ENCODE measurements at regions not wholly inside any gene's neighbourhood (a gene's known extent, or its start where the extent isn't known, plus 50 kb on each side); places are given as distances from the start of the nearest gene placed in this dataset.
A peak's percentile ranks its signal among the peaks of the same experiment; 100 is the strongest.
"Not testable (repeated sequence)": the region's sequence is repeated elsewhere in the genome, so short reads cannot be mapped to it uniquely, and the experiment has no call there.

DNA sequence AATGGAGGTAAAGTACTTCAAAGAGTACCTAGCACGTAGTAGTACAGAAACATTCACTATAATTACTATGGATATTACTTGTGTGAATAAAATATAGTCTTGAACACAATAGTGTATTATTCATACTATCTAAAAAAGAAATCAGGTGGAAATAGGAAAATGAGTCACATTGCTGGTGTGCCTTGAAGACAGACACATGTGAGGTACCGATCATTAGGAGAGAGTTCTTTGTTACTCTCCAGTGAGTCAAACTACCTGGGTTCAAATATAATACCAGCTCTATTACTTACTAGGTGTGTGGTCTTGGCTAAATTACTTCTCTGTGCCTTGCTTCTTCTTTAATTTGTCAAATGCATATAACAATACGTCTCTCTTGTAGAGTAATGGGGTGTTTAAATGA, 50.8 kb upstream of the BEND6 start:
- no peak for DNase-seq

GRCh38 chr6:56902641-56903464, 52.1 kb upstream of the BEND6 start:
- peak; percentile 30 for DNase-seq

DNA sequence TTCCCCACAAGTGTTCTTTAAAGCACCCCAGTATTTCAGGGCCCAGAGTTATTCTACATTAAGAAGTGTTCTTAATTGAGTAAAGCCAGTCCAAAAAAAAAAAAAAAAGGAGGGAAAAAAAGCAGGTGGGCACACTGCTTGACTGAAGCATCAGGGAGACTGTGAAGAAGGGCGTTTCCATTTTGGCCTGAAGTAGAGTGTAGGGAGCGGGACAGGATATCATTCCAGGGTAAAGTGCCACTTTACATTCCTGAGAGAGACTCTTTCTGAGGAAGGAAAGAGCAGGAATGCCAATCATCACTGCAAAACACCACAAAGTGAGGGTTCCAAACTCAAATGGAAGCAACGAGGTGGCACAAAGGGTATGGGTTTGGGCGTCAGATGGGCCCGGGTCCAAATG, 54.1 kb upstream of the BEND6 start:
- no peak for DNase-seq

DNA sequence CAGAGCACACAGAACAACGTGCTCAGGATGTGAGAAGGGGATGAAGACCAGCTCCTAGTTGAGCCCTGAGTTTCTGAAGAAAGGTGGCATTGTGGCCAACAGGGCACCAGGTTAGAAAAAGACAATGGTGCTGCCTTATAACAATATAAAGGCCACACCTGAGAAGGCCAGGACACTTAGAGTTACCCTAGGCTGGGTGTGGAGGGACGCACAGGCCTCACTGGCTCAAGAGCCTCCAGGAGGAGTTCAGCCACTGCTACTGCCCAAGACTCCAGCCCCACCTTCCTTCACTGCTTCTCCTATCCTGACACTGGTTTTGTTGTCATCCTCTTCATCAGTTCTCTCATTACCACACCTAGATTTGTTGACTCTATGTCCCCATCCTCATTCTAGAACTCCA, 55.2 kb upstream of the BEND6 start:
- no peak for DNase-seq

GRCh38 chr6:56899311-56899710, 55.6 kb upstream of the BEND6 start:
- no peak for DNase-seq

- no peak for DNase-seq
Measured at GRCh38 chr6:56897789-56898529, 56.9 kb upstream of the BEND6 start.

DNA sequence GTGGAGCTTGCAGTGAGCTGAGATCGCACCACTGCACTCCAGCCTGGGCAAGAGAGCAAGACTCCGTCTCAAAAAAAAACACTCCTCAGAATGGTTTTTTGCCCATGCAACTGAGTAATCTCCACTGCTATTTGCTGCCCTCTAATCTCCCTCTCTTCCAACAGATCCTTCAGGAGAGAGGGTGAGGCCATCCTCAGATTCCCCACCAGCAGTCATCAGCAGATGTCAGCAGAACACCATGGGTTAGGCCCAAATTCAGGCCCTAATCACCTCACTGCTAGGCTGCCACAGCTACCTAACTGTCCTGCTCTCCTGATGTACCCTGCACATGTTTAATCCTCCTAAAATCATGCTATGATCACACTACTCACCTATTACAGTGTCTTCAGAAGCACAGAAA, 63.2 kb upstream of the BEND6 start:
- no peak for DNase-seq

GRCh38 chr6:56890683-56891429, 64.1 kb upstream of the BEND6 start:
- DNase-seq = no peak

GRCh38 chr6:56890066-56890465, 64.8 kb upstream of the BEND6 start:
- no peak for DNase-seq

DNA sequence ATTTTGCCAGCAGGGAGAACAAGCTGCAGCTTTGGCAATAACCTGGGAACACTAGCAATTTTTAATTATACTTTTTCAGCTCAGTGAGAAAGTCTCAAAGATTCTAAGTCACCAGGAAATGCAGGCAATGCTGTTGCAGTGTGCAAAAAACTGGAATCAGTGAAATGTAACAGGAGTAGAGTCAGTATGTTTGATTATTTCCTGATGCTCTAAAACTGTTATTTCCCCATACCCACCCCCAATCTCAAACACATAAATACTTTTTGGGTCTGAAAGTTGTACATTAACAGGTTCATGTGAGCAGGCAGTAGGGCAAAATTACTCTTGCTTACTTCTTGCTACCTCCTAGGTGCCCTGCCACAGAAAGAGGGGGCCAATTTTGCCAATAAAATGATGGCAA, 65.4 kb upstream of the BEND6 start:
- DNase-seq = no peak

GRCh38 chr6:56888687-56889086, 66.2 kb upstream of the BEND6 start:
- DNase-seq = no peak

GRCh38 chr6:56887086-56887485, 67.8 kb upstream of the BEND6 start:
- no peak for DNase-seq

DNA sequence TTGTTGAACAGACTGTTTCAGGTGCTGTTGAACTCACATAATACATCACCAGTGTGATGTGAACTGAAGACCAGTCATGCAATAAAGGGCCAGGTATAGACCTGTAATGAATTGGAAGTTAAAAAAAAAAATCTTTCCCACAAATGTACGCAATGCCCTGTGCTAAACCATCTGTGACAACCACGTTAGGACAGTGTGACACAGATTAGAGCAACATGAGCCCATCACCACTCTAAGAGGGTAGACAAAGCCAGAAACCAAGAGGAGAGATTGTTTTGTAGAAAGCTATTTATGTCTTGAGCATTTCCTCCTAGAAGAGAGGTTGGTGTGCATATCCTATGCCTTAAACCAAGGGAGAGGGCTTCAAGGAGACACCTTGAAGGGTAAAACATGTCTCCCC, 77.0 kb upstream of the BEND6 start:
- no peak for DNase-seq

GRCh38 chr6:56875961-56876360, 78.9 kb upstream of the BEND6 start:
- no peak for DNase-seq

GRCh38 chr6:56875523-56875922, 79.4 kb upstream of the BEND6 start:
- DNase-seq = no peak

GRCh38 chr6:56874328-56874727, 80.6 kb upstream of the BEND6 start:
- DNase-seq = no peak

GRCh38 chr6:56870053-56870452, 84.9 kb upstream of the BEND6 start:
- DNase-seq = not testable (repeated sequence)

GRCh38 chr6:56869346-56869745, 85.6 kb upstream of the BEND6 start:
- DNase-seq = no peak

DNA sequence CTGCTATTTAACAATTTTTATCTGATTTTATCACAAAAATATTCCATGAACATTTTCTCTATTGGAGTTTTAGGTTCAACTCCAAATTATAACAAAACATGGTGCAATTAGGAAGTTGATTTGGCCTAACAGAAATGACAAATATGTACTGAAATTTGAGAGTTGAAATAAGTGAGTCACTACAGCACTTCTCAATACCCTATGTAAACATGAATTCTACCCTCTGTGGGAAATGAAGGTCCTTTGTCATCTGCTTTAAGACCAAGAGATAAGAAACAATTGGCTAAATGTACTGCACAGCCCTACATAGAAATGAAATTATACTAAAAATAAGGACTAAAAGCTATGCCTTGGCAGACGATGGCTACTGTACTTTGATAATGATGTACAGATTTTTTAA, 86.2 kb upstream of the BEND6 start:
- no peak for DNase-seq

DNA sequence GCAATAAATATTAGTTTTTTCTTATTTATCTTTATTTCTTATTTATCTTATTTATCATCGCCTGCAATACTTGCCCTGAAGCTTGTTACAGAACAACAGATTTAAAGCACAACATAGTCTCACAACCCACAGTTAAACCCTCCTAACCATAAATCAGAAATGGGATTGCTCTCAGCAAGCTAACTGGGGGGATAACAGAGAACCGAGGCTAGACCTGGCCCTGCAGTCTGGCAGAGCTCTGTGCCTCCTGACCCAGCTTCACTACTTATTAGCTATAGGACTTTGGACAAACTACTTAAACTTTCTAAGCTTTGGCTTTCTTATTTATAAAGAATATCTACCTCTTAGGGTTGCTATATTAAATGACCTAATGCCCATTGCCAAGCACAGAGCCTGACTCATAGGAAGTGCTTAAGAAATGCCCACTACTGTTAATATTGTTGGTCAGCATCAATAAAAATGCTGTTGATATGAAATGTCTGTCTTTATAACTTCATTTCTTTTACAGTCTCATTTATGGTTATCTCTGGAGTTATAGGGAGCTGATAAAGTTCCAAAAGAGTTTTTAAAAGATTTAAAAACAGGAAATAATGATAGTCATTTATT, 87.9 kb upstream of the BEND6 start:
- no peak for DNase-seq

DNA sequence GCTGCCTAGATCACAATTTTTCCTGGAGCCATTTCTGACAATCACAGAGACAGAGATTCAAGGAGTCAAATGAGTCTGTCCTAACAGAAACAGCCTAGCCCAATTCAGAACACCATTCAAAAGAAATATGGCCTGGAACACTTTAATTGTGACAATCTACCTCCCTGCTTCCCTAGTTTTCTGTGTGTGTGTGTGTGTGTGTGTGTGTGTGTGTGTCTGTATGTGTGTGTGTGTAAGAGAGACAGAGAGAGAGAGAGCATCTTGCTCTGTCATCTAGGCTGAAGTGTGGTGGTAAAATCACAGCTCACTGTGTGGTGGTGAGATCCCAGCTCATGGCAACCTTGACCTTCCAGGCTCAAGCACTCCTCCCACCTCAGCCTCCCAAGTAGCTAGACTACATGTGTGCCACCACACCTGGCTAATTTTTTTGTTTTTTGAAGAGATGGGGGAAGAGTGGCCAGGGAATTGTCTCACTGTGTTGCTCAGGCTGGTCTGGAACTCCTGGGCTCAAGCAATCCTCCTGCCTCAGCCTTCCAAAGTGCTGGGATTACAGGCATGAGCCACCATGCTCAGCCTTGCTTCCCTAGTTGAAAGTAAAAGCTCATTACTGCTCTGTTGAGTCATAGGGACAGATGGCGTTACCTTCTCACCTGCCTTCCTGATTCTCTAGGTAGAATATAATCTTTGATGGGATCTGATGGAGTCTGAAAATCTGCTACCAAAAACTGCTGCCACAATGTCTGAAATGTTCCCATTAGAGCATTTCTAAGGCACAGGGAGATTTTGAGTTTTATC, 89.6 kb upstream of the BEND6 start:
- DNase-seq = no peak

DNA sequence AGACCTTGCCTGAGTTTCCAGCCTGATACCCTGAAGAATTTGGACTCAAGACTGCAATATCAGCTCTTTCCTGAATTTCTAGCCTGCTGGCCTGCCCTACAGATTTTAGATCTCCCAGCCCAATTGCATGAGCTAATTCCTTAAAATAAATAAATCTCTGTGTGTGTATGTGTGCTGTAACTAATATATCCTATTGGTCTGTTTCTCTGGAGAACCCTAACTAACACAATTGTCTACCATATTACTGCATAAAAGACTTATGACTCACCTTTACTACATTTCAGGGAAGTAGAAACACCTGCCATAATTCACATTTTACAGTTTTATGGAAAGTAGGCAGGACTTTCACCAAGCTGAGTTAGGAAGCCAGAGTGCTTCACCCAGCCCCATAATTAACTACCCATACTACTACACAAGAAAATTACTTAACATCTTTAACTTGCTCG, 90.7 kb upstream of the BEND6 start:
- no peak for DNase-seq
